Transverse colon (tissue), 4 donors: ENCODE measurements at regions not wholly inside any gene's neighbourhood (a gene's known extent, or its start where the extent isn't known, plus 50 kb on each side); places are given as distances from the start of the nearest gene placed in this dataset.

ENCODE experiments used
- POLR2A ChIP-seq: fragments of 450-650 bp; IDR thresholded peaks from one replicate; pipeline ENCODE4 v1.6.1; 2016; ENCODE audit warnings: antibody characterized with exemption, mild to moderate bottlenecking, moderate library complexity
- POLR2AphosphoS5 ChIP-seq, 3 donors: sonication (generic); formaldehyde crosslinking; IDR thresholded peaks; one replicate each; pipeline ENCODE4 v1.6.1; 2016; ENCODE audit warnings: antibody characterized with exemption in 3 of 3
- TF ChIP-seq, protein P1 (sequence below), 5 experiments: fragments of 200-600 bp in 3 of 5; fragments of 450-650 bp in 2 of 5; sonication (generic) in 3 of 5; IDR thresholded peaks; 1 replicate in 2 of 5; 2 replicates in 3 of 5; pipeline ENCODE4 v1.5.1; 2016 to 2017; ENCODE audit warnings: antibody characterized with exemption in 5 of 5, inconsistent platforms in 3 of 5, mild to moderate bottlenecking in 2 of 5, moderate library complexity in 1 of 5

- TF ChIP-seq, protein P1, sequence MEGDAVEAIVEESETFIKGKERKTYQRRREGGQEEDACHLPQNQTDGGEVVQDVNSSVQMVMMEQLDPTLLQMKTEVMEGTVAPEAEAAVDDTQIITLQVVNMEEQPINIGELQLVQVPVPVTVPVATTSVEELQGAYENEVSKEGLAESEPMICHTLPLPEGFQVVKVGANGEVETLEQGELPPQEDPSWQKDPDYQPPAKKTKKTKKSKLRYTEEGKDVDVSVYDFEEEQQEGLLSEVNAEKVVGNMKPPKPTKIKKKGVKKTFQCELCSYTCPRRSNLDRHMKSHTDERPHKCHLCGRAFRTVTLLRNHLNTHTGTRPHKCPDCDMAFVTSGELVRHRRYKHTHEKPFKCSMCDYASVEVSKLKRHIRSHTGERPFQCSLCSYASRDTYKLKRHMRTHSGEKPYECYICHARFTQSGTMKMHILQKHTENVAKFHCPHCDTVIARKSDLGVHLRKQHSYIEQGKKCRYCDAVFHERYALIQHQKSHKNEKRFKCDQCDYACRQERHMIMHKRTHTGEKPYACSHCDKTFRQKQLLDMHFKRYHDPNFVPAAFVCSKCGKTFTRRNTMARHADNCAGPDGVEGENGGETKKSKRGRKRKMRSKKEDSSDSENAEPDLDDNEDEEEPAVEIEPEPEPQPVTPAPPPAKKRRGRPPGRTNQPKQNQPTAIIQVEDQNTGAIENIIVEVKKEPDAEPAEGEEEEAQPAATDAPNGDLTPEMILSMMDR (IDR thresholded peaks at IDR 0.05) = no peak
- TF ChIP-seq POLR2AphosphoS5 (IDR thresholded peaks at IDR 0.05) (no peak), POLR2A (no peak)
Measured at GRCh38 chr6:126480268-126480667, 140.4 kb downstream of the CENPW start.
